Breast epithelium (tissue), 3 donors: ENCODE measurements at regions not wholly inside any gene's neighbourhood (a gene's known extent, or its start where the extent isn't known, plus 50 kb on each side); places are given as distances from the start of the nearest gene placed in this dataset.

Source experiments
- CTCF ChIP-seq, 3 donors: fragments of 450-650 bp; IDR thresholded peaks; one replicate each; pipeline ENCODE4 v1.5.1; 2016 to 2017; ENCODE audit warnings: antibody characterized with exemption in 3 of 3, mild to moderate bottlenecking in 3 of 3, moderate library complexity in 3 of 3
- POLR2A ChIP-seq: fragments of 450-650 bp; IDR thresholded peaks from one replicate; pipeline ENCODE4 v1.6.1; 2016; ENCODE audit warnings: antibody characterized with exemption, mild to moderate bottlenecking, moderate library complexity

- TF ChIP-seq CTCF (IDR thresholded peaks at IDR 0.05) (no peak), POLR2A (no peak)
These were observed 426.1 kb upstream of the CADM1 start for GRCh38 chr11:115930291-115930690.
